RCC 7860 (cell line): ENCODE measurements at regions not wholly inside any gene's neighbourhood (a gene's known extent, or its start where the extent isn't known, plus 50 kb on each side); places are given as distances from the start of the nearest gene placed in this dataset.
A peak's percentile ranks its signal among the peaks of the same experiment; 100 is the strongest.

Source experiments
- DNase-seq: peaks from one replicate; pipeline ENCODE4 v3.0.0-alpha.2; 2015; ENCODE audit warnings: low spot score
- FAIRE-seq: peaks from 2 replicates; lab custom pipeline; 2012; peaks lifted over from hg19 to GRCh38; lab: Jason Lieb, UNC

GRCh38 chr2:42927334-42928160, 135.2 kb upstream of the HAAO start:
- no peak for FAIRE-seq
- no peak for DNase-seq

- DNase-seq (no peak), FAIRE-seq (no peak)
These were observed 134.3 kb upstream of the HAAO start for GRCh38 chr2:42926434-42927333.

GRCh38 chr2:42925742-42926433, 133.5 kb upstream of the HAAO start:
- FAIRE-seq: no peak
- DNase-seq: no peak

- DNase-seq: no peak
- FAIRE-seq: no peak
These were observed 132.1 kb upstream of the HAAO start for GRCh38 chr2:42924418-42924886.

- FAIRE-seq (no peak), DNase-seq (peak; percentile 18)
These were observed 131.4 kb upstream of the HAAO start for GRCh38 chr2:42923580-42924417.

GRCh38 chr2:42922790-42923579, 130.6 kb upstream of the HAAO start:
- no peak for FAIRE-seq
- peak; percentile 22 for DNase-seq

GRCh38 chr2:42922293-42922692, 129.9 kb upstream of the HAAO start:
- FAIRE-seq (no peak), DNase-seq (no peak)

- FAIRE-seq (no peak), DNase-seq (no peak)
These were observed 129.3 kb upstream of the HAAO start for GRCh38 chr2:42921721-42922120.

- DNase-seq (no peak), FAIRE-seq (no peak)
These were observed 128.8 kb upstream of the HAAO start for GRCh38 chr2:42921147-42921520.

GRCh38 chr2:42920446-42921146, 128.2 kb upstream of the HAAO start:
- FAIRE-seq: no peak

GRCh38 chr2:42918671-42919318, 126.4 kb upstream of the HAAO start:
- FAIRE-seq (no peak), DNase-seq (no peak)

More at GRCh38 chr2:42920446-42921146, 128.2 kb upstream of the HAAO start:
- no peak for DNase-seq

GRCh38 chr2:42918041-42918440, 125.7 kb upstream of the HAAO start:
- DNase-seq: no peak
- no peak for FAIRE-seq

- FAIRE-seq (peak; percentile 85), DNase-seq (peak; percentile 93)
These were observed 125.1 kb upstream of the HAAO start for GRCh38 chr2:42917425-42917927.

- FAIRE-seq (no peak), DNase-seq (no peak)
These were observed 123.9 kb upstream of the HAAO start for GRCh38 chr2:42916324-42916723.

- DNase-seq (no peak), FAIRE-seq (no peak)
These were observed 122.5 kb upstream of the HAAO start for GRCh38 chr2:42914860-42915259.

- DNase-seq (no peak), FAIRE-seq (no peak)
These were observed 121.9 kb upstream of the HAAO start for GRCh38 chr2:42914314-42914713.

GRCh38 chr2:42913280-42913878, 121.0 kb upstream of the HAAO start:
- DNase-seq (no peak), FAIRE-seq (no peak)
